DOHH2 (cell line): ENCODE measurements at regions not wholly inside any gene's neighbourhood (a gene's known extent, or its start where the extent isn't known, plus 50 kb on each side); places are given as distances from the start of the nearest gene placed in this dataset.

Experiments
- CTCF ChIP-seq: fragments of 200-600 bp; sonication (generic); IDR thresholded peaks from one replicate; pipeline ENCODE4 v1.5.1; 2014; ENCODE audit warnings: antibody characterized with exemption, mild to moderate bottlenecking, low read depth, low read length; ENCODE audit not compliant: poor library complexity, severe bottlenecking
- EZH2phosphoT487 ChIP-seq: fragments of 200-600 bp; sonication (generic); IDR thresholded peaks from 2 replicates; pipeline ENCODE4 v1.6.1; 2017; ENCODE audit warnings: borderline replicate concordance, mild to moderate bottlenecking, antibody characterized with exemption, low read length, moderate library complexity, mixed read lengths

- no peak for TF ChIP-seq EZH2phosphoT487
- TF ChIP-seq CTCF, result no peak
Observed at GRCh38 chr1:72620453-72620852, 338.1 kb upstream of the NEGR1 start.
